ENCODE measurements at regions not wholly inside any gene's neighbourhood (a gene's known extent, or its start where the extent isn't known, plus 50 kb on each side); places are given as distances from the start of the nearest gene placed in this dataset.

DNA sequence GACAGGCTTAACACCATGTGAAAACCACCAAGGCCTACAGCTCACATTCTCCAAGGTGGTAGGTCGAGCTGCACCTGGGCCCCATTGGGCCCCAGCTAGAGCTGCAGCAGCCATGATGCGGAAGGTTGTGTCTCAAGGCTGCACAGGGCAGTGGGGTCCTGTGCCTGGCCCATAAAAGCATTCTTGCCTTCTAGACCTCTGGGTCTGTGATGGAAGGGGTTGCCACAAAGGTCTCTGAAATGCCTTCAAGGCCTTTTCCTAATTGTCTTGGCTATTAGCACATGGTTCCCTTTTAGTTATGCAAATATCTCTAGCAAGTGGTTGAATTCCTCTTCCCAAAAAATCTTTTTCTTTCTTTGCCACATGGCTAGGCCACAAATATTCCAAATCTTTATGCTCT is 52.5 kb upstream of the C11orf58 start:
- no peak for FAIRE-seq

DNA sequence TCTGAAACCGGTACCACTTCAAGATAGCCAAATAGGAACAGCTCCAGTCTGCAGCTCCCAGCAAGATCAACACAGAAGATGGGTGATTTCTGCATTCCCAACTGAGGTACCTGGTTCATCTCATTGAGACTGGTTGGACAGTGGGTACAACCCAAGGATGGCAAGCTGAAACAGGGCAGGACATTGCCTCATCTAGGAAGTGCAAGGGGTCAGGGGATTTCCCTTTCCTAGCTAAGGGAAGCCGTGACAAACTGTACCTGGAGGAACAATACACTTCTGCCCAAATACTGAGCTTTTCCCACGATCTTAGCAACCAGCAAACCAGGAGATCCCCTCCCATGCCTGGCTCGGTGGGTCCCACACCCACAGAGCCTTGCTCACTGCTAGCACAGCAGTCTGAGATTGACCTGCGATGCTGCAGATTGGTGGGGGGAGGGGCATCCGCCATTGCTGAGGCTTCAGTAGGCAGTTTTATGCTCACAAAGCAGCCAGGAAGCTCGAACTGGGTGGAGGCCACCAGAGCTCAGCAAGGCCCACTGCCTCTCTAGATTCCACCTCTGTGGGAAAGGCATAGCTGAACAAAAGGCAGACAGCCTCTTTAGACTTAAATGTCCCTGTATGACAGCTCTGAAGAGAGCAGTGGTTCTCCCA is 59.9 kb upstream of the C11orf58 start:
- no peak for FAIRE-seq

DNA sequence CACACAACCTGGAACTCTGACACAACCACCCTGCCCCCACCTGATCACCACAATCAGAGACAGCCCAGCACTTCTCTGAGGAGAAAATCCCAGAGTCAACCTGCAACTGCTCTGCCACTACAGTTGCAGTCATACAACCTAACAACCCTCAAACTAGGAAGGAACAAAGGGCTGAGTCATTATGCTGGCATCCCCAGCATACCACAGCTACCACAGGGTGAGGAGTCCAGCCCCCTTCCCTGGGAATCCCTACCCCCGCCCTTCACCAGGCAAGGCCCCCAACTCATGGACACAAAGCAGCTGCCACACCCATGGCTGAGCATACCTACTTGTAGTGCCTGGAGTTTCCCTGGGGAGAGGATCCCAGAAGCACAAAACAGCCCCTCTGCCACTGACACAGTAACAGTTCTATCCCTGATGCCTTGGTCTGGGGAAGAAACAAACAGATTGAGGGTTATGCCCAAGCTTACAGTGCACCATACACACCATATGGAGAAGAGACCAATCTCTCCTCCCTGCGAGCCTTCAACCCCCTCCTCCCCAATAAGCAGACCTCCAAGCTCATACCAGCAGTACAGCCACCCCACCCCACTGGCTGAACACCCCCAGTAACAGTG is 68.5 kb upstream of the C11orf58 start:
- no peak for FAIRE-seq

DNA sequence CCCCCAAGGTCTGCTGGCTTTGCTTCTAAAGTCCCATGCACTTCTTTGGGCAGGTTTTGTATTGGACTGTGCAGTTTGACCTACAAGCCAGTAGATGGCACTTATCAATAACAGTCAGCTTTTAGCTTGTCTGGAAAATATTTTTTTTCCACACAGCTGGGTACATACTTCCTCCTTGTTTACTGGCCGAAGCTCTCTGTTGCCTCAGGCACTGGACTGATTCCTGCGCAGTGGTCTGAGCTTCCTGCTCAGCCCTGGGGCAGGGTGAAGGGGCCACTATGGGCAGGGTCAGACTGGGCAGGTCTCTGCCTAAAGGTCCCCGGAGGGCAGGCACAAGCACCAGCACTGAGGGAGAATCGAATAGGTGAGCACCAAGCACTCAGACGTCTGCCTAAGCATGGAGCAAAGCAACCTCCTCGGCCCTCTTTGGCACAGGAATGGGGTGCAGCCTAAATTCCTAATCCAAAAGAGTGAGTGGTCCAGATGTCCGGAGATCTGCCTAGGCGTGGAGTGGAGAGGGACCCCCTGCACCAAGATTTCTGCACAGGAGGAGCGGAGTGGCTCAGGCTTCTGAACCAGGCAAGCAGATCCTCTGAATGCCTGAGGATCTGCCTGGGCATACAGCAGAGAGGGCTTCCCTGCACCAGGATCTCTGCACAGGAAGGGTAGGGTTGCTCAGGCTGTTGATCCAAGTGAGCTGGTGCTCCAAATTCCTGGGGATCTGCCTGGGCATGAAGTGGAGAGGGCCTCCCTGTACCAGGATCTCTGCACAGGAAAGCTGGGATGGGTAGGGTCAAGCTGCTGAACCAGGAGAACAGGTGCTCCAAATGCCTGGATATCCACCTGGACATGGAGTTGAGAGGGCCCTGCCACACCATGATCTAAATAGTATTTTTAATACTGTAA is 105.9 kb upstream of the C11orf58 start:
- FAIRE-seq = no peak

DNA sequence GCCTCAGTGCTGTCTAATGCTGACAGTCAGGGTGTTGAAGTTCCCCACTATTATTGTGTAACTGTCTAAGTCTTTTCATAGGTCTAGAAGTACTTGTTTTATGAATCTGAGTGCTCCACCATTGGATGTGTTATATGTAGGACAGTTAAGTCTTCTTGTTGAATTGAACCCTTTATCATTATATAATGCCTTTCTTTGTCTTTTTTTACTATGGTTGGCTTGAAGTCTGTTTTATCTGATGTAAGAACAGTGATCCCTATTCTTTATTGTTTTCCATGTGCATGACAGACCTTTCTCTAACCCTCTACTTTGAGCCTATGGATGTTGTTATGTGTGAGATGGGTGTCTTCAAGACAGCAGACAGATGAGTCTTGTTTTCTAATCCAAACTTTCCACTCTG is 107.8 kb upstream of the C11orf58 start:
- FAIRE-seq = no peak

DNA sequence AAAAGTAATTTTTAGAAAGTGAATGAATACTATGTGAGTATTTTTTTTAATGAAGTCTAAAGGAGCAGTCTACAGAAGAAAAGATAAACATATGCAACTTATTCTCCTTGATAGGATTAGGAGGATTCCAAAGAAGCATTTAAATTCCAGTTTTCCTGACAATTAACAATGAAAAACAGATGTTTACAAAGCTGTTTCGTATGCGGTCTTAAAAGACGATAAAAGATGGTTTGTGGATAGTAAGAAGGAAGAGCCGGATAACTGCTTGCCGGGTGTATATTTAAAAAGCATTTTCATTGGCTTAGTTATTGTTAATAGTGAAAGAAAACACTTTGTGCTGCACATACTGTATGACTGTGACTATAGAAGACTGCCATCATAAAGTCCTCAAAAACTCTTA is 120.0 kb upstream of the C11orf58 start:
- no peak for FAIRE-seq

DNA sequence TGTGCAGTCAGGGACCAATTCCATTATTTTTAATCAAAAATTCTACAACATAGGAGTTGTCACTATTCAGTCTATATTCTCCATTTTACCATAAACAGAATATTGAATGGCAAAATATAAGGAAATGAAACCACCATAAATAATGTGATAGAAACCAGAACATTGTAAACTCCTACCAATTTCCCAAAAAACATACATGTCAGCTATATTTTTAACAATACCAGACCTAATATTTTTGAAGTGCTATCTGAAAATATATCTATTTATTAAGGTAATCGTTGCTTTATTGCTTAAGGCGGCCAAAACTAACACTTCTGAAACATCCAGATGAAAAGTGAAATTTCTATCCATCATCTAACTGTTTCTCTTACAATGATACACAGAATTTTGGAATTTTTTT is 123.0 kb upstream of the C11orf58 start:
- no peak for FAIRE-seq

DNA sequence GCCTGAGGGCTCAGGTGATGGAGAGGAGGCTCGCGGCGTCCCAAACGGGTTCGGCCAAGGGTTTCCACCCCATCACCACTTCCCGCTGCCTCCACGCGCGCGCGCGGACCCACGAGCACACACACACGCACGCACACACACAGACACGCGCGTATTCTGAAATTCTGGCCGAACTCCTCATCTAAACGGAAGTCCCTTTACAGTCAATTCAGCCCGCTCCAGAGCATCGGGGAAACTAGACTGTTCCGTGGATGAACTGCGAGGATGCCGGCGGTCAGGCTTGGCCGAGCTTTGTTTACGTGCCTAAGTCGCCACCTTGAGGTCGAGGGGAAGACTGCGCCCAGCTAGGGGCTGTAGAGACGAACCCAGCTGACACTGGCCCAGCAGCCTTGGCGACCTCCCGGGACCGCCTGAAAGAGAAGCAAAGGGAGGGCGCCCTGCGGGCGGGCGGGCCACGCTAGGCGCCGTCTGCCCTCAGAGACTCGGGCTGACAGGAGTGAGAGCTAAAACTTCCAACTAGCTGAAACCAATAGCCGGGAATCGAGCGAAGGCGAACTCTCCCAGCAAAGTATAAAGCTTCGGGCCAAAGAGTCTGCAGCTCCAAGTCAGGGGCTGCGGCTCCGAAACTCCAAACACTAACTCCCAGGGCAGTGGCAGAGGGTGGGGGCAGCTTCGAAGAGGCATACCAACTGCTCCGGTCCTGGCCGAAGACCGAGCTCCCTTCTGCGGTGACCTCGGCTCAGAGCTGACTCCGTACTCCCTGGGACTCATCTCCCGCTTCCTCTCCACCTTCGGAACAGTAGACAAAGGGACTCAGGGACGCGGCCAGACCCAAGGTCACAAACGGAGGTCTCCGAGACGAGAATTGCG is 124.7 kb upstream of the C11orf58 start:
- FAIRE-seq = no peak

DNA sequence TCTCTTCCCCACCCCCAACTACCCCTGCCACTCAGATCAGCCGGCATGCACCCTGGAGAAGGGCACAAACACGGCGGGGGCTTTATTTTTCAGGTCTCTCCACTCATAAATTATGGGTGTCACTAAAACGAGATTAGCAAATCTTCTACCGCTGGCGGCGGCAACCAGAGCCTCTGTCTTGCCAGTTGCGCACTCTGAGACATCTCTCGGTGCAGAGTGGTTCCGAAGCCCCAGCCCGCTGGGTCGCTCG is 125.3 kb upstream of the C11orf58 start:
- no peak for FAIRE-seq

DNA sequence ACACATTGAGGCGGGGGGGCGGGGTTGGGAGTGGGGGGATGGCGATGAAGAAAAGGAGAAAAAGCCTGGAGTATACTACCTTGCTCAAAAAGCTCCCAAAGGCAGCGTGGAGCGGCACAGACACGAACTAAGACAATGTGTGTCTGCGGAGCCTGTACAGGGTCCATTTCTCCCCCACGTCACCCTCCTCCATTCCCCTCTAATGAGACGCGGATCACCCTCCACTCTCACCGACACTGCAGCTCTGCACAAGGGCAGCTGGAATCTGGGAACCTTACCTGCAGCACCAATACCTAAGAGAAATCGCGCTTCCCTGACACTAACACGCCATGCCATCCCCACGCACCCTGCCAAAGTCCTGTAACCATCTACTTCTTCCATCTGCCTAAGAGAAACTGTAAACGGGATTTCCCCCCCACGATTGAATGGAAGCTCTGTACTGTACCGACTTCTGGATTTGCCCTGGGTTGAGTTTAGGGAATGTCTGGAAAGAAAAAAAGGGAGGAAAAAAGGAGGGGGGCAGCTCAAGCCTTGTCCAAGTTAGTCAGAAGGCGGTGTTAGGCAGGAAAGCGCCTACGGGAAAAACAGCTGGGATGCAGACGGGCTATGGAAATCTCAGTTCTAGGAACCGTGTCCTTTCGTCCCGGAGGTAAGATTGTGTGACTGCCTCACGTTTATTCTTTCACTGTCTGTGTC is 125.7 kb upstream of the C11orf58 start:
- FAIRE-seq = no peak

DNA sequence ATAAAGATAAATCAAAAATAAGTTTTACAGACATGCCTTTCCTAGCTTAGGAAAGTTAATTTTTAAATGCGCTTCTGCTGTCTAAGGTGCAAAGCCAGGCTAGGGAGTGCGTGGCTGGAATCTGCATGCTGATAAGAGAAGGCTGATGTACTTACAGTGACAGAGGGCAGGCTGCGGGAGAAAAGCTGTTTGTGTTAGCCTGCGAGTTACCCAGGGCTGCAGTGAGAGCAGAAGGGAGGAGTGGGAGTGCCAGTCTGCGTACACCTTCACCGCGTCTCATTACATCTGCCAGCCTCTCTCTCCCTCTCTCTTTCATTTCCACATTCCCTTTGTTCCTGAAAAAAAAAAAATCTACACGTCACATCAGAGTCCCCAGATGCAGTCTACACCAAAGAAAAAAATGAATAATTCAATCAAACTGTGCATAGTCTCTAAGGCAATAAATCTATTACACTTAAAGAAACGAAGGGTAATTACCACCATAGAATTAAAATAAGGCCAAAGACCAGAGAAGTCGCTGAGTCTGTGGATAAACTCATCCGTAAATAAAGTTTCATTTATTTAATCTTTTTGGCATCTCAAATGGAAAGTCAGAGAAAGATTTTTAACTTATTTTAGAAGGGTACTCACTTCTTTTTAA is 126.4 kb upstream of the C11orf58 start:
- FAIRE-seq = no peak

DNA sequence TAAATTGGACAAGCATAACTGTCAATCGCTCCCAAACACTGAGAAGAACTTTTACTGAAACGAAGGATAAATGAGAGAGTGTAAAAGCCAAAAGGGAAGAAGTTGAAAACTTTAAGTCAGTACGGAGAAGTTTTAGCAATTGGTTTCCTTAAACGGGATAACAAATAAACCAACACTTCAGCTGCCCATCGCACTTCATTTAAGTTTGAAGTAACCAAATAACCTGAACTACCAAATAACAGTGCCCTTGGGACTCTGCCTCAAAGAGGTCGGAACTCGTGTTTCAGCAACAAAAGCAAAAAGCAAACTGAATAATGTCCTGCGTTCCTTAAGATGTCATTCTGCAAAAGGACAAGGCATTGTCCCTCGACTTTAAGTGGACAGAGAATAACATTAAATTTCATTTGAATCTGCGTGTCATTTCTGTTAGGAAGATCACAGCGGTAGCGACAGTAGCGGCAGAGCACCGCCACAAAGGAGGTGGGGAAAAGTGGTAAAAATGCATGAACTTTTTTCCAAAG is 127.0 kb upstream of the C11orf58 start:
- no peak for FAIRE-seq

DNA sequence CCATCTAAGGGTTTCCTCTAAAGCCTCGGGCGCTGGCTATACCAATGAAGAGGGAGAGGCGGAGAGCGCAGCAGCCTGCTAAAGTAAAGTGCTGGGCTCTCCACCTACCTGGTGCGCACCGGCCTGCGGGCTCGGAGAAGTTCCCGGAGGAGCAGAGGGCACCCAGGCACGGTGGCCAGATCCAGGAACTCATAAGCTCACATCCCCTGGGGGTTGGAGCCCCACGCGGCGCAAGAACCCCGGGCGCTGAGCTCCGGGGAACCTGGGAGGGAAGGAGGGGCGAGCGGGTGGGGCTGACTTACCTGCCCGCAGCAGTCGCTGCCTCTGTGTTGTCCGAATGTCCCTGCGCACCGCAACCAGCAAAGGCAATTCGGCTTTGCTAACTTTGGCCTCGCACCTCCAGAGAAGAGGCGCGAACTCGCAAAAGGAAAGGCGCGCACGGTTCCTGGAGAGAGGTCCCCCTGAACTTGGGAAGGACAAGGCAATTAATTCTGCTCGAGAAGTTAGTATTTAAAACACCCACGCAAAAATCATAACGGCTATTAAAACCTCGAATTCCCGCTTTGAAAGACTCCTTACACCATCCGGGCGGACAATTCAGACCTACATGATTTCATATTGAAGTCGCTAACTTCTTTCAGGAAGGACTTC is 127.6 kb upstream of the C11orf58 start:
- FAIRE-seq = no peak

DNA sequence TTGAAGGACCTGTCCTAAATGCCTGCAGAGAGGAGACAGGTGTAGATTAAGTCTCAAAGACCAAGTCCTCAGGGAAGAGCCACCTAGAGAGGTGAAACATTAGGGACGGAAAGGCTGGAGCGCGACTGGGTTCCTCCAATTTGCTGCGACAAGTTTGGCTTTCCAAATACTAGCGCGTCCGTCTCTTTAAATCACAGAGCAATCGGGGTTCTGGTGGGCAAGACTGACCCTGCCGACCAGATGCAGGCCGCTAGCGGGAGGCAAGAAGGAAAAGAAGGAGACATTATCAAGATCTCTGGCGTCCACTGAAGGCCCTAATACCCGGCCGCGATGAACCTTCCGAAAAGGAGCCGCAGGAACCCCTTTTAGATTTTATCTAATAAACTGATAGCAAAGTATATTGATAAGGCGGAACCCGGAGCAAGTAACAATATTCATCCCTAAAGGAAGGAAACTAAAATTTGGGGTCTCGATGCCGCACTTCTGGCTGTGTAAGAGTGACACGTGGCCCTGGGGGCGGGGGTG is 128.2 kb upstream of the C11orf58 start:
- no peak for FAIRE-seq

DNA sequence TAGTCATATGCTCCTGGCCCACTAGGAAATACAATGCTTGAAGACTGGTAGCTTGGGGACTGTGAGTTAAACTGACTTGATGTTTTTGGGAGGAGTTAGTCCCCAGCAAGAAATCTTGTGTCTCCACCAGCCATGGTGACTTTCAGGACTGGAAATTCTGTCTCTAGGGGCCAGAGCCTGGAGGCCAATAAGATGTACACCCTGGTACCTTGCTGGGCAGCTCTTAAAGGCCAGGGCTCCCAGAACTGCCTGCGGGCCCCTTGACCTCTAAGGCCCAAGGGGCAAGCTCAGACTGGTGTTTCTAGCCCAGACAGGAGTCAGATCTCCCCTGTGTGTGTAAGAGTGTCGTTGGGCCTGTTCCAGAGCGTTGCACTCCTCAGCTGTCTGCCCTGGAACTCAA is 128.7 kb upstream of the C11orf58 start:
- no peak for FAIRE-seq

DNA sequence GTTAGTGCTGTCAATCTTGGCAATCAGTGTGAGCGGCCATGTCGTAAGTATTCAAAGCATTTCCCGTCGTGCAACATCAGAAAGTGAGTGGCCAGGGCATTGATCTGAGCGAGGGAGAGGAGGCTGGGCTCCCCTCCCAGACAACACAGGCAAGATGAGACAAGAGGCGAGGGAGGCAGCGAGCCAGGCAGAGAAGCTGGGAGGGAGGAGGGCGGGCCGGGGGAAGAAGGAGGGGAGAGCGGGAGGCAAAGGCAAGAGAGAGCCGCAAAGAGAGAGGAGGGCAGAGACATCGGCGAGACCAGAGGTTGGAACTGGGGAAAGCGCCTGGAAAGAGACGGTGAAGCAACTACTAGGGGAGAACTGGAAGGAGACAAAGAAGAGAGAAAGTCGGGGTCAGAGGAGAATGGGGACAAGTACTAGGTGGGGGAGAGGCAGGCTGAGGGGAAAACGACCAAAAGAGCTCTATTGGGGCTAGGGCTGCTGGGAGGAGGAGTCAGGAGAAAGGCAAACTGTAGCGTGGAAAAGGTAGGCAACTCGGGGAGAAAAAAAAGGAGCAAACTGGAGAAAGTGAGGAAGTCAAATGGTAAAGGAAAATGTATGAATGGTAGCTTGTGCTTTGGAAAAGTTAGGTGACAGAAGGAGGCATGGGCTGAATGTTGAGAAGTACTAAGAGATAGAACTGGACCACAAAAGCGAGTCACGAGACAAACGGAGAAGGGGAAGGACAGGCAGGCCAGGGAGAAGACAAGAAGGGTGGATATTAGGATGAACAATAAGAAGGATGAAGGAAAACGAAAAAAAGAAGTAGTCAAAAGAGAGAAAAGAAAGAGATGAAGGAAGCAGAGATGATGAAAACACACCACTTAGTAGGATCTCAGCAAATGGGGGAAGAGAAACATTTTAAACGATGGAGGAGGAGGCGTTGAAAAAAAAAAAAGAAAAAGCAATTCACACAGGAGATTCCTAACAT is 130.5 kb upstream of the C11orf58 start:
- FAIRE-seq = no peak

DNA sequence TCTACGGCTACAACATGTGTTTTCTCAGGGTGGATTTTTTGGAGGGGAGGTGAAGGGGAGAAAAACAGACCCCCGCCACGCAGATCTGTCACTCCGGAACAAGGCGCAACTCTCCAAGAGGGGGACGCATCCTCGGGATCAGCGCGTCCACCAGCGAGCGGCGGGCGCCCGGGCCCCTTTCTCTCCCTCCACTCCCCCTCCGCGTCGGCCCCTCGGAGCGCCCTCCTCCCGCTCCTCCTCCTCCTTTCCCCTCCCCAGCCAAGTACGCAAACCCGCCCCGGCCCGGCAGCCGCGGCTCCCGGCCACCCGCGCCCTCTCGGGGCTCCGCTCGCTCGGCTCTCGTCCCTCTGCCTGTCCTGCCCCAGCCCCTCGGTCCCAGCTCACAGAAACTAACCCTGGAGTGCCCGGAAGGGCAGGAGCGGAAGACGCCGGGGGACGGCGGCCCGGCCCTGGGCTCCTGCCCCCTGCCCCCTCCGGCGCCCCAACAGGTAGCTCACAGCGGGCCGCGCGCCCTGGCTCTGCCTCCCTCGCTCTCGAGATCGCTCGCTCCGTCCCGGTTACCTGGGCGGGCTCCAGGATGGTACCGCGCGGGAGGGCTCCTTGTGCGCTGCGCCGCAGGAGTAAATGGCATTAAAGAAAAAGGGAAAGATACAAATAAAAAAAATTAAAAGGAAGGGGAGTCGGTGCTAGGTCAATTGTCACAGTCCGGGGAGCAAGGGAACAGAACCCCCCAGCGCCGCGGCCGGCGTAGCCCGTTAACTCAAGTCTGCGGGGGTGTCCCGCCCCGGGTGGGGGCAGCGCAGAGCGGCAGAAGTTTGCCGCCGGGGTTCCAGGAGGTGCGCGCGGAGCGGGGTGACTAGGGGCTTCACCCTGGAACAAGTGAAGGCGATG is 131.4 kb upstream of the C11orf58 start:
- FAIRE-seq = no peak

DNA sequence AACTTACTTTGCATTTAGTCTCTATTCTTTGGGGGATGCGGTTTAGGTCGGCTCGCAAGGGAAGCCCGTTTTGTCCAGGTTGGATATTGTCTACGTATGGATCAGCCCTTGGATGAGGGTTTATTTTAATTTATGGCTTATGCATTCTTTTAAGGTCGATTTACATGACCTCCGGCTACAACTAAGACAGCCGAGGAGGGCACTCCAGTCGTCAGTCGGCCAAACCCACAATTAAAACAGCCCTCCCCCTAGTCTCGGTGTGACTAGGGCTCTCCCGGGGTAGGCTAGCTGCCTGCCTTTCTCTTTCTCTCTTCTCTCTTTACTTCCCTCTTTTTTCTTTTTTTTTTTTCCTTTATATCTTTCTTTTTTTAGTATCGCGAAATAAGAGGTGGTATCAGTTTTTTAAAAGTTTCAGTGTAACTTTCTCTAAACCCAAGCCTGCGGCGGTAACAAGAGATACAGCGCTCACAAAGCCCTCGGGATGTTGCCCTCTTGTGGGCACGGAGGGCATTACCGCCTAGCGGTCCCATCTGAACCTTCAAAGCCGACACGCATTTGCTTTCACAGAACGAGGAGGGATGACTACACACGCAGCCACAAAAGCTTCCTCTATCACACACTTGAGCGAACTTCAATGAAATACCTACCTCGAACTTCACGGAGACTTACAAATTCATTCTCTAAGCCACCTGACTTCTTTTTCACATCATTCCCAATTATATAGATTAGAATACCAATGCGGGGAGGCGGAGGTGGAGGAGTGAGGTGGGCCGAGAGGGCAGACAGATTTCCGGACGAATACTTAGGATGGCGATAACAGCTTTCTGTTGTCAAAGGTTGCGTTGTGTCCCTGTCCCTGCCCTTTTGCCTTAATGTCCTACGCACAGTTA is 132.3 kb upstream of the C11orf58 start:
- FAIRE-seq = peak; percentile 82
